ENCODE measurements at regions not wholly inside any gene's neighbourhood (a gene's known extent, or its start where the extent isn't known, plus 50 kb on each side); places are given as distances from the start of the nearest gene placed in this dataset.
"Not testable (repeated sequence)": the region's sequence is repeated elsewhere in the genome, so short reads cannot be mapped to it uniquely, and the experiment has no call there.

DNA sequence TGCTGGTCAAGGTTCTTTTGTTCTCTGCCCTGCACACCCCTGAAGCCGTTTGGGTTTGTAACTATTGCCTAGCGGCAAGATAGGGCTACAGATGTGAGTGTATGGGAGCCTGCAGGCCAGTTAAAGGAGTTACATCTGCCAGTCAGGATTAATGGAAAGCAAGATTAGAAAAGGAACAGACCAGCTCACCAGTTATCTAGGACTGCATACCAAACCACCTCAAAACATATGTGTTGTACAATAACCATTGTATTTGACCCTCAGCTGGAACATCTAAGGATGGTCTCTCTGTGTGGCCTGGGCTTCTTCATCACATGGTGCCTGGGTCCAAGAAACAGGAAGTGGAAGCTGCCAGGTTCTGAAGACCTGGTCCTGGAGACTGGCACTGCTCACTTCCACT lies 52.5 kb upstream of the FBXO28 start:
- FAIRE-seq (no peak), DNase-seq (ENCODE audit: insufficient read length, low spot score) (no peak)
- TF ChIP-seq PAX5 (IDR thresholded peaks at IDR 0.05; ENCODE audit: insufficient read depth, low read length, severe bottlenecking): no peak
- no peak for TF ChIP-seq POLR2A (IDR thresholded peaks at IDR 0.05; ENCODE audit: low read depth, low read length)
- TF ChIP-seq SPI1 (IDR thresholded peaks at IDR 0.05; ENCODE audit: low read depth, low read length): peak; percentile 55
- no peak for TF ChIP-seq POLR2AphosphoS5 (IDR thresholded peaks at IDR 0.05; ENCODE audit: low read depth, low read length)

GRCh38 chr1:224059897-224060427 lies 53.9 kb upstream of the FBXO28 start:
- FAIRE-seq (no peak), DNase-seq (ENCODE audit: insufficient read length, low spot score) (no peak)
- TF ChIP-seq PAX5 (IDR thresholded peaks at IDR 0.05; ENCODE audit: insufficient read depth, low read length, severe bottlenecking) (no peak), POLR2A (IDR thresholded peaks at IDR 0.05; ENCODE audit: low read depth, low read length) (no peak), POLR2AphosphoS5 (IDR thresholded peaks at IDR 0.05; ENCODE audit: low read depth, low read length) (no peak), TAF1 (IDR thresholded peaks at IDR 0.05; ENCODE audit: low read depth, low read length) (no peak), POU2F2 (IDR thresholded peaks at IDR 0.05; ENCODE audit: low read depth, low read length) (no peak), SPI1 (IDR thresholded peaks at IDR 0.05; ENCODE audit: low read depth, low read length) (no peak)

DNA sequence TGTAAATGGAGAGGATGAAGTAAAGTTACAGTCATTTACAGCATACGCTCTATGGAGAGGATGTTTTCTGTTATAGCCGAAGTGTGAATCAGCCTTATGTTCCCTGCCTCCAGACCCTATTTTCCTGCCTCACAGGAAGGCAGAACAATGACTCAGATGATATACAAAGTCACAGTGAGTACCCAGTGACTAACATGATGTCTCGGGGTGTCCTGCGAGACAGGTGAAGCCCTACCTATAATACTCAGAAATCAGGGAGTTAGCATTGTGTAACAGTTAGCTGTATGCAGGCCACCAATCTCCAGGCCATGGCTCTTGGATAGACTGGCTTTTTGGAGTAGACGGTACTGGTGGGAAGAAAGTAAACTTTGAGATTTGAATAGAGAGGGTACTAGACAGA lies 55.6 kb upstream of the FBXO28 start:
- FAIRE-seq (no peak), DNase-seq (ENCODE audit: insufficient read length, low spot score) (no peak)
- no peak for TF ChIP-seq POU2F2 (IDR thresholded peaks at IDR 0.05; ENCODE audit: low read depth, low read length)
- no peak for TF ChIP-seq TAF1 (IDR thresholded peaks at IDR 0.05; ENCODE audit: low read depth, low read length)
- TF ChIP-seq PAX5 (IDR thresholded peaks at IDR 0.05; ENCODE audit: insufficient read depth, low read length, severe bottlenecking): no peak
- TF ChIP-seq POLR2AphosphoS5 (IDR thresholded peaks at IDR 0.05; ENCODE audit: low read depth, low read length): no peak
- no peak for TF ChIP-seq POLR2A (IDR thresholded peaks at IDR 0.05; ENCODE audit: low read depth, low read length)
- no peak for TF ChIP-seq SPI1 (IDR thresholded peaks at IDR 0.05; ENCODE audit: low read depth, low read length)

- TF ChIP-seq POU2F2 (IDR thresholded peaks at IDR 0.05; ENCODE audit: low read depth, low read length) (no peak), TAF1 (IDR thresholded peaks at IDR 0.05; ENCODE audit: low read depth, low read length) (no peak), SPI1 (IDR thresholded peaks at IDR 0.05; ENCODE audit: low read depth, low read length) (no peak), POLR2A (IDR thresholded peaks at IDR 0.05; ENCODE audit: low read depth, low read length) (no peak), PAX5 (IDR thresholded peaks at IDR 0.05; ENCODE audit: insufficient read depth, low read length, severe bottlenecking) (no peak), POLR2AphosphoS5 (IDR thresholded peaks at IDR 0.05; ENCODE audit: low read depth, low read length) (no peak)
- DNase-seq (ENCODE audit: insufficient read length, low spot score) (no peak), FAIRE-seq (no peak)
Observed at GRCh38 chr1:224057461-224058199, 56.3 kb upstream of the FBXO28 start.

- DNase-seq (ENCODE audit: insufficient read length, low spot score) (no peak), FAIRE-seq (no peak)
- TF ChIP-seq POLR2AphosphoS5 (IDR thresholded peaks at IDR 0.05; ENCODE audit: low read depth, low read length): no peak
- TF ChIP-seq TAF1 (IDR thresholded peaks at IDR 0.05; ENCODE audit: low read depth, low read length): no peak
- no peak for TF ChIP-seq SPI1 (IDR thresholded peaks at IDR 0.05; ENCODE audit: low read depth, low read length)
- no peak for TF ChIP-seq POLR2A (IDR thresholded peaks at IDR 0.05; ENCODE audit: low read depth, low read length)
- TF ChIP-seq POU2F2 (IDR thresholded peaks at IDR 0.05; ENCODE audit: low read depth, low read length): no peak
- TF ChIP-seq PAX5 (IDR thresholded peaks at IDR 0.05; ENCODE audit: insufficient read depth, low read length, severe bottlenecking): no peak
Observed at GRCh38 chr1:224054611-224055010, 59.3 kb upstream of the FBXO28 start.

DNA sequence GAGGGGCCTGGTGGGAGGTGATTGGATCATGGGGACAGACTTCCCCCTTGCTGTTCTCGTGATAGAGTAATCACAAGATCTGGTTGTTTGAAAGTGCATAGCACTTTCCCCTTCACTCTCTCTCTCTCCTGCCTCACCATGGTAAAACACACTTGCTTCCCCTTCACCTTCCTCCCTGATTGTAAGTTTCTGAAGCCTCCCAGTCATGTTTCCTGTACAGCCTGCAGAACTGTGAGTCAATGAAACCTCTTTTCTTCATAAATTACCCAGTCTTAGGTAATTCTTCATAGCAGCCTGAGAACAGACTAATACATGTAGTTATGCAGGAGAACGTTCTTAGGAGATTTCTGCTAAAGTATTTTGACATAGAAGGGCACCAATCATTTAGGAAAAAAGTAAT lies 59.9 kb upstream of the FBXO28 start:
- TF ChIP-seq POLR2A (IDR thresholded peaks at IDR 0.05; ENCODE audit: low read depth, low read length): no peak
- TF ChIP-seq POU2F2 (IDR thresholded peaks at IDR 0.05; ENCODE audit: low read depth, low read length): no peak
- no peak for TF ChIP-seq TAF1 (IDR thresholded peaks at IDR 0.05; ENCODE audit: low read depth, low read length)
- no peak for TF ChIP-seq PAX5 (IDR thresholded peaks at IDR 0.05; ENCODE audit: insufficient read depth, low read length, severe bottlenecking)
- no peak for TF ChIP-seq SPI1 (IDR thresholded peaks at IDR 0.05; ENCODE audit: low read depth, low read length)
- TF ChIP-seq POLR2AphosphoS5 (IDR thresholded peaks at IDR 0.05; ENCODE audit: low read depth, low read length): no peak
- no peak for FAIRE-seq
- no peak for DNase-seq (ENCODE audit: insufficient read length, low spot score)

DNA sequence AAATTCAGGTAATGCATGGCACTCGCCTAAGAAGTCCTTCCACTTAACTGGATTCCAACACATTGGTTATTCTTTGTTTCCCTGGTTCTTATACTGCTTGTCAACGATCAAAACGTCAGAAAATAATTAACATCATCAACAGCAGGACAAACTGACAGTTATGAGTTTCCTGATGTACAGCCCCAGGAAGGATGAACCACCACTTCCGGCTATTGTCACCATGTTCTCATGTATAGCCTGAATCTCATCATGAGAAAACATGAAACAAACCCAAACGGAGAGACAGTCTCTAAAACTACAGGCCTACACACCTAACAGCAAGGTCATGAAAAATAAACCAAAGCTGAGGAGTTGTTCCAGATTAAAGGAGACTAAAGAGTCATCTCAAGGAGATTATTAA lies 60.5 kb upstream of the FBXO28 start:
- DNase-seq (ENCODE audit: insufficient read length, low spot score) (no peak), FAIRE-seq (no peak)
- TF ChIP-seq POLR2A (IDR thresholded peaks at IDR 0.05; ENCODE audit: low read depth, low read length) (no peak), POLR2AphosphoS5 (IDR thresholded peaks at IDR 0.05; ENCODE audit: low read depth, low read length) (no peak), SPI1 (IDR thresholded peaks at IDR 0.05; ENCODE audit: low read depth, low read length) (no peak), TAF1 (IDR thresholded peaks at IDR 0.05; ENCODE audit: low read depth, low read length) (no peak), PAX5 (IDR thresholded peaks at IDR 0.05; ENCODE audit: insufficient read depth, low read length, severe bottlenecking) (no peak), POU2F2 (IDR thresholded peaks at IDR 0.05; ENCODE audit: low read depth, low read length) (no peak)

DNA sequence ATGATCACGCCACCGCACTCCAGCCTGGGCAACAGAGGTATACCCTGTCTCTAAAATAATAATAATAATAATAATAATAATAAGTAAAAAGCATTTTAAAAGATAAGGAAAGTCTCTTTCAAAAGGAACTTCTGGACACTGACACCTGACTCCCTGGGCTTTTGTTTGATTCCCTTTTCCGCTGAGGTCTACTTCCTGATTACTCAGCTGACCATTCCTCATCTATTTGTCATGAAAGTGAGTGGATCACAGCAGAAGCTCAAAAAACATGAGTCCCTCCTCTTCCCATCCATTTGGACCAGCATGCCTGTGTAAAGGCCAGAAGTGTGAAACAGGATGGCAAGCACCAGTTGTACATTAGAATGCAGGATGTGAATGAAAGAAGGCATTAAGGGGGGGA lies 61.1 kb upstream of the FBXO28 start:
- DNase-seq (ENCODE audit: insufficient read length, low spot score): no peak
- FAIRE-seq: no peak
- TF ChIP-seq POU2F2 (IDR thresholded peaks at IDR 0.05; ENCODE audit: low read depth, low read length) (no peak), TAF1 (IDR thresholded peaks at IDR 0.05; ENCODE audit: low read depth, low read length) (no peak), SPI1 (IDR thresholded peaks at IDR 0.05; ENCODE audit: low read depth, low read length) (no peak), POLR2AphosphoS5 (IDR thresholded peaks at IDR 0.05; ENCODE audit: low read depth, low read length) (no peak), PAX5 (IDR thresholded peaks at IDR 0.05; ENCODE audit: insufficient read depth, low read length, severe bottlenecking) (no peak), POLR2A (IDR thresholded peaks at IDR 0.05; ENCODE audit: low read depth, low read length) (no peak)

GRCh38 chr1:224051782-224052181 lies 62.1 kb upstream of the FBXO28 start:
- not testable (repeated sequence) for FAIRE-seq; DNase-seq (ENCODE audit: insufficient read length, low spot score)

DNA sequence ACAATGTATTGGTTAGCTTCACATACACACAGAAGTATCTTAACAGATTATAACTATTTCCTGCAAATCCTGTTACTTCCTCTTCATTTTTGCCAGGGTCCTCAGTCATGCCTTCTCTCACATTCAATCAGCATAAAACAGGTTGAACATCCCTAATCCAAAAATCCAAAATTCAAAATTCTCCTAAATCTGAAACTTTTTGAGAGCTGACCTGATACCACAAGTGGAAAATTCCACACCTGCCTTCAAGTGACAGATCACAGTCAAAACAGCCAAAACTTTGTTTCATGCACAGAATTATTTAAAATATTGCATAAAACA lies 62.9 kb upstream of the FBXO28 start:
- DNase-seq (ENCODE audit: insufficient read length, low spot score) (no peak), FAIRE-seq (no peak)
- TF ChIP-seq POU2F2 (IDR thresholded peaks at IDR 0.05; ENCODE audit: low read depth, low read length): no peak
- TF ChIP-seq TAF1 (IDR thresholded peaks at IDR 0.05; ENCODE audit: low read depth, low read length): no peak
- no peak for TF ChIP-seq POLR2AphosphoS5 (IDR thresholded peaks at IDR 0.05; ENCODE audit: low read depth, low read length)
- no peak for TF ChIP-seq POLR2A (IDR thresholded peaks at IDR 0.05; ENCODE audit: low read depth, low read length)
- TF ChIP-seq SPI1 (IDR thresholded peaks at IDR 0.05; ENCODE audit: low read depth, low read length): no peak
- no peak for TF ChIP-seq PAX5 (IDR thresholded peaks at IDR 0.05; ENCODE audit: insufficient read depth, low read length, severe bottlenecking)
